Memory B cell (primary cell): ENCODE measurements at regions not wholly inside any gene's neighbourhood (a gene's known extent, or its start where the extent isn't known, plus 50 kb on each side); places are given as distances from the start of the nearest gene placed in this dataset.
"Not testable (repeated sequence)": the region's sequence is repeated elsewhere in the genome, so short reads cannot be mapped to it uniquely, and the experiment has no call there.

Source experiments
- ATAC-seq: fragments of 150-1000 bp; cut with Tn5 transposase; 2 replicates; pipeline ENCODE4 v1.10.0; 2021; ENCODE audit warnings: low read depth, mild to moderate bottlenecking, moderate library complexity
- DNase-seq, 2 donors: peaks; one replicate each; pipeline ENCODE4 v3.0.0; 2022; ENCODE audit warnings: low spot score in 2 of 2
- H3K27ac Mint-ChIP-seq: one replicate; pipeline ENCODE4 v1.8.0; 2022; ENCODE audit warnings: mild to moderate bottlenecking, moderate library complexity, mixed read lengths
- H3K27me3 Mint-ChIP-seq: one replicate; pipeline ENCODE4 v1.8.0; 2022; ENCODE audit warnings: mixed read lengths
- H3K36me3 Mint-ChIP-seq: one replicate; pipeline ENCODE4 v1.8.0; 2022; ENCODE audit warnings: mild to moderate bottlenecking, mixed read lengths
- H3K4me1 Mint-ChIP-seq: one replicate; pipeline ENCODE4 v1.8.0; 2022; ENCODE audit warnings: mixed read lengths
- H3K4me3 Mint-ChIP-seq: one replicate; pipeline ENCODE4 v1.8.0; 2022; ENCODE audit warnings: mild to moderate bottlenecking, moderate library complexity, mixed read lengths
- H3K9me3 Mint-ChIP-seq: one replicate; pipeline ENCODE4 v1.8.0; 2022; ENCODE audit warnings: mixed read lengths

DNA sequence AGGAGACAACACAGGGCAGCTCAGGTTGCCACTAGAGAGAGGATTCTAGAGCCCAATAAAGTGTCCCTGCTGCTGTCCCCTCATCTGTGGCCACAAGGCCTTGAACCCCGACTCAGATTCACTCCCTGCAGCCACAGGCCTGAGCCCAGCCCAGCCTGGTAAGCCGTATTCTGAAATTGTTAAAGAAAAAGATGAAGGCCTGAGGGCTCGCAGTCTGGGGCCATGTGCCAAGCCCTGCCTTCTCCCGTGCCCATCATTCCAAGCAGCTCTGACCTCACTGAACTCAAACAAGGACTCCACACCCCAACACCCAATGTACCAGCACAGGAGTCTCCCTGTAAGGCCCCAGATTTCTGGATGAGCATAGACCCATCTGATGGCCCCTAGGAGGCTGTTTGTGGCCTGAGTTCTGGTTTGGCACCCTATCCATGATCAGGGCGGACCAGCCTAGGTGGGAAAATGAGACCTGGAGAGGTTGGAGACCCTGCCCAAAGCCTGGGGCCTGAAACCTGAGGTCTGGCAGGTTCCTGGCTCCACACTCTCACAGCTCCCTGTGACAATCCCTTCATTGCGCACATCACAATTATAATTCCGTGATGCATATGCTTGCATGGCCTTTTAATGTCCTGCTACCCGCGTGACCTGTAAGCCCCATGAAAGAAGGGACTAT lies 62.0 kb upstream of the TOP1 start:
- Mint-ChIP-seq H3K27ac (no peak overlapping the region), H3K4me3 (no peak overlapping the region), H3K9me3 (no peaks in the 10 kb centered on the region), H3K27me3 (no peaks in the 10 kb centered on the region), H3K4me1 (peaks cover 6% of the 10 kb centered on the region), H3K36me3 (no peaks in the 10 kb centered on the region)
- no peak for ATAC-seq
- no peak for DNase-seq

DNA sequence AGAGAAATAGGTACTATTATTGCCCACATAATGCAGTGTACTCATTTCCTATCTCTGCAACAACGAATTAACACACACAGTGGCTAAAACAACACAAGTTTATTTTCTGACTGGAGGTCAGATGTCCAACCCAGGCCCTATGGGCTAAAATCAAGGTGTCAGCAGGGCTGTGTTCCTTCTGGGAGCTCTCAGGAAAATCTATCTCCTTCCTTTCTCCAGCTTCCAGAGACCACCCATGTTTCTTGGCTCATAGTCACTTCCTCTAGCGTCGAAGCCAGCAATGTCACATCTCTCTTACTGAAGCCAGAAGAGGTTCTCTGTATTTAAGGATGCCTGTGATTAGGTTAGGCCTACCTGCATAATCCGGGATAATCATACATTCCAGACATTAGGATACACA lies 60.9 kb upstream of the TOP1 start:
- DNase-seq (no peak), ATAC-seq (no peak)
- Mint-ChIP-seq H3K9me3 (no peaks in the 10 kb centered on the region), H3K4me1 (peaks cover 6% of the 10 kb centered on the region), H3K36me3 (no peaks in the 10 kb centered on the region), H3K27me3 (no peaks in the 10 kb centered on the region), H3K4me3 (no peak overlapping the region), H3K27ac (no peak overlapping the region)

DNA sequence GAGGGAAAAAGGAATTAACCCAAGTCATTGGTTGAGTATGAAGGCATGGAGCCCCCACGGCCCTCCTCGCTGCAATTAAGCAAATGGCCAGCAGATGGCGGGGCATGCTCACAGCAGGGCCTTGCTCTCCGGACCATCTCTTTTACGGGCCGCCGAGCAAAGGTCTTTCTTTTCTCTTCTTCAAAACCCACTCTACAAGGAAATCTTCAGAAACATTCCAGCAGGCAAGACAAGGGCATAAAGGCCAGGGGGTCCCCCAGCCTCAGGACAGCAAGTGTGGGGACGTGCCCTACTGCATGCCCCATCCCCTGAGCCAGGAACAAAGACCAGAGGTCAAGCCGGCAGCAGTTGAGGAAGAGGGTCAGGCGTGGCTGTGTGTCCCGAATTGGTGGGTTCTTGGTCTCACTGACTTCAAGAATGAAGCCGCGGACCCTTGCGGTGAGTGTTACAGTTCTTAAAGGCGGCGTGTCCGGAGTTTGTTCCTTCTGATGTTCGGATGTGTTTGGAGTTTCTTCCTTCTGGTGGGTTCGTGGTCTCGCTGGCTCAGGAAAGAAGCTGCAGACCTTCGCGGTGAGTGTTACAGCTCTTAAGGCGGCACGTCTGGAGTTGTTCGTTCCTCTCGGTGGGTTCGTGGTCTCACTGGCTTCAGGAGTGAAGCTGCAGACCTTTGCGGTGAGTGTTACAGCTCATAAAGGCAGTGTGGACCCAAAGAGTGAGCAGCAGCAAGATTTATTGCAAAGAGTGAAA lies 59.6 kb upstream of the TOP1 start:
- H3K36me3 Mint-ChIP-seq, H3K4me1 Mint-ChIP-seq, H3K9me3 Mint-ChIP-seq, H3K27me3 Mint-ChIP-seq: not testable (repeated sequence)
- peak overlapping the region; percentile 92 for H3K4me3 Mint-ChIP-seq
- DNase-seq, result peak; percentile 90 to 94
- H3K27ac Mint-ChIP-seq, result peak overlapping the region; percentile 56
- peak; percentile 89 for ATAC-seq

DNA sequence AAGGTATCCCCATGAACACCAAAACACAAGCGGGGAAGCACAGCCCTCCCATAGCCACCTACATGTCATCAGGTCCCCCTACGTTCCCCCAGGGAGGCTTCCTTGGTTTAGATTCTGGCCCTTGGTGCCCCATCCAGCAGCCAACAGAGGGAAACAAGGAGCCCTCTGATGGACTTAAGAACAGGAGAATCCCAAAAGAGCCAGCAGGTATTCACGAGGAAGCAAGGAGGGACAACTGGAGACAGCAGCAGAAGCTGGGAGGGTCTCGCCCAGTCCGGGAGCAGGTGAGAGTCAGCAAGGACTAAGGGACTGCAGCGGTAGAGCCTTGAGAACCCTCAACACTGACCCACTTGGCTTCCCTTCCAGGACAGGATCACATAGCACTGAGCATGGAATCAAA lies 58.4 kb upstream of the TOP1 start:
- H3K27ac Mint-ChIP-seq, result no peak overlapping the region
- no peaks in the 10 kb centered on the region for H3K9me3 Mint-ChIP-seq
- H3K4me1 Mint-ChIP-seq, result peaks cover 6% of the 10 kb centered on the region
- ATAC-seq, result no peak
- no peaks in the 10 kb centered on the region for H3K27me3 Mint-ChIP-seq
- no peak for DNase-seq
- H3K36me3 Mint-ChIP-seq, result no peaks in the 10 kb centered on the region
- no peak overlapping the region for H3K4me3 Mint-ChIP-seq

DNA sequence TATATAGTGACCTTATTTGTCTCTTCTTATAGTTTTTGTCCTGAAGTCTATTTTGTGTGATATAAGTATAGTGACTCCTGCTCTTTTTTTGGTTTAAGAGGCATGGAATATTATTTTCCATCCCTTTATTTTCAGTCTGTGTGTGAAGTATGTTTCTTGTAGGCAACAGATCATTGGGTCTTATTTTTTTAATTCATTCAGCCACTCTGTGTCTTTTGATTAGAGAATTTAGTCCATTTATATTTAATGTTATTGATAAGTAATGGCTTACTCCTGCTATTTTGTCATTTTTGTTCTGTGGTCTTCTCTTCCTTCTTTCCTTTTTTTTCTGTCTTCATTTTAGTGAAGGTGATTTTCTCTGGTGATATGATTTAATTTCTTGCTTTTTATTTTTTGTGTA lies 51.4 kb upstream of the TOP1 start:
- H3K27me3 Mint-ChIP-seq, result no peaks in the 10 kb centered on the region
- no peak for ATAC-seq
- no peak for DNase-seq
- no peak overlapping the region for H3K4me3 Mint-ChIP-seq
- H3K36me3 Mint-ChIP-seq, result peaks cover 5% of the 10 kb centered on the region
- peaks cover 3% of the 10 kb centered on the region for H3K4me1 Mint-ChIP-seq
- H3K9me3 Mint-ChIP-seq, result peaks cover 12% of the 10 kb centered on the region
- H3K27ac Mint-ChIP-seq, result no peak overlapping the region

DNA sequence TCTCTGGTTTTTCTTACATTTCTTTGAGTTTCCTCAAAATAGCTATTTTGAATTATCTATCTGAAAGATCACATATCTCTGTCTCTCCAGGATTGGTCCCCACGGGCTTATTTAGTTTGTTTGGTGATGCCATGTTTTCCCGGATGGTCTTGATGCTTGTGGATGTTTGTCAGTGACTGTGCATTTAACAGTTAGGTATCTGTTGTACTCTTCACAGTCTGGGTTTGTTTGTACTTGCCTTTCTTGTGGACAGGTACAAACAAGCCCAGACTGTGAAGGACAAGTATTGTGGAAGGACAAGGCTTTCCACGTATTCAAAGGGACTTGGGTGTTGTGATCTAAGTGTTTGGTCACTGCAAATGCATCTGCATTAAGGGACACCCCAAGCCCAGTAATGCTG lies 49.9 kb upstream of the TOP1 start:
- peaks cover 5% of the 10 kb centered on the region for H3K36me3 Mint-ChIP-seq
- H3K9me3 Mint-ChIP-seq, result peaks cover 12% of the 10 kb centered on the region
- DNase-seq, result no peak
- H3K4me3 Mint-ChIP-seq, result no peak overlapping the region
- no peaks in the 10 kb centered on the region for H3K27me3 Mint-ChIP-seq
- H3K27ac Mint-ChIP-seq, result no peak overlapping the region
- peaks cover 6% of the 10 kb centered on the region for H3K4me1 Mint-ChIP-seq
- ATAC-seq, result no peak
